ENCODE measurements at regions not wholly inside any gene's neighbourhood (a gene's known extent, or its start where the extent isn't known, plus 50 kb on each side); places are given as distances from the start of the nearest gene placed in this dataset.
"Not testable (repeated sequence)": the region's sequence is repeated elsewhere in the genome, so short reads cannot be mapped to it uniquely, and the experiment has no call there.

DNA sequence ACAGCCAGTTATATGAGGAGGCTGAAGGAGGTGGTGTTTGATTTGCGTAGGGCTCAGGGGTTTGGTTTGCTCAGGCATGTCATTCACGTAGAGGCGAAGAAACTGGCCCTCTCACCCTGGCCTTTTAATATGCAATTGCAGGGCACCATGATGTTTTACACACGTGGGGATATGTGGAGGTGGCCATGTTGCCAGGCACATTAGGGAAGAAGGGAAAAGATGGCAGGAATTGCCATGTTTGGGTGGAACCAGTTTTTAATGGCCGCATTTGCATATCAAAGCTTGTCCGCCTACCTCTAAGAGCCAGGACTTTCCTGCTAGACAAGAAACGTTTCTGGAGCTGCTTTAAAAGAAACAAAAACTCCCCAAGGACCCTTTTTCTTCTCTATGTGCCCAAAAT lies 1483.7 kb upstream of the GOT2 start:
- TF ChIP-seq, protein P1, sequence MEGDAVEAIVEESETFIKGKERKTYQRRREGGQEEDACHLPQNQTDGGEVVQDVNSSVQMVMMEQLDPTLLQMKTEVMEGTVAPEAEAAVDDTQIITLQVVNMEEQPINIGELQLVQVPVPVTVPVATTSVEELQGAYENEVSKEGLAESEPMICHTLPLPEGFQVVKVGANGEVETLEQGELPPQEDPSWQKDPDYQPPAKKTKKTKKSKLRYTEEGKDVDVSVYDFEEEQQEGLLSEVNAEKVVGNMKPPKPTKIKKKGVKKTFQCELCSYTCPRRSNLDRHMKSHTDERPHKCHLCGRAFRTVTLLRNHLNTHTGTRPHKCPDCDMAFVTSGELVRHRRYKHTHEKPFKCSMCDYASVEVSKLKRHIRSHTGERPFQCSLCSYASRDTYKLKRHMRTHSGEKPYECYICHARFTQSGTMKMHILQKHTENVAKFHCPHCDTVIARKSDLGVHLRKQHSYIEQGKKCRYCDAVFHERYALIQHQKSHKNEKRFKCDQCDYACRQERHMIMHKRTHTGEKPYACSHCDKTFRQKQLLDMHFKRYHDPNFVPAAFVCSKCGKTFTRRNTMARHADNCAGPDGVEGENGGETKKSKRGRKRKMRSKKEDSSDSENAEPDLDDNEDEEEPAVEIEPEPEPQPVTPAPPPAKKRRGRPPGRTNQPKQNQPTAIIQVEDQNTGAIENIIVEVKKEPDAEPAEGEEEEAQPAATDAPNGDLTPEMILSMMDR (IDR thresholded peaks at IDR 0.05; ENCODE audit: partially characterized antibody, unreplicated experiment) = no peak
- Mint-ChIP-seq H3K27ac (ENCODE audit: unreplicated experiment) (no peak overlapping the region), H3K4me3 (ENCODE audit: unreplicated experiment) (no peak overlapping the region), H3K36me3 (ENCODE audit: unreplicated experiment) (no peaks in the 10 kb centered on the region), H3K4me1 (ENCODE audit: low read depth, unreplicated experiment) (no peaks in the 10 kb centered on the region), H3K9me3 (ENCODE audit: unreplicated experiment) (no peaks in the 10 kb centered on the region), H3K27me3 (ENCODE audit: unreplicated experiment) (no peaks in the 10 kb centered on the region)
- DNase-seq = no peak

- DNase-seq = no peak
- H3K4me1 Mint-ChIP-seq (ENCODE audit: low read depth, unreplicated experiment) = no peaks in the 10 kb centered on the region
- TF ChIP-seq, protein P1 (IDR thresholded peaks at IDR 0.05; ENCODE audit: partially characterized antibody, unreplicated experiment) = no peak
- H3K4me3 Mint-ChIP-seq (ENCODE audit: unreplicated experiment) = no peak overlapping the region
- H3K9me3 Mint-ChIP-seq (ENCODE audit: unreplicated experiment) = no peaks in the 10 kb centered on the region
- no peaks in the 10 kb centered on the region for H3K36me3 Mint-ChIP-seq (ENCODE audit: unreplicated experiment)
- no peaks in the 10 kb centered on the region for H3K27me3 Mint-ChIP-seq (ENCODE audit: unreplicated experiment)
- H3K27ac Mint-ChIP-seq (ENCODE audit: unreplicated experiment) = no peak overlapping the region
These were observed 1480.2 kb upstream of the GOT2 start for GRCh38 chr16:60214311-60214710.

DNA sequence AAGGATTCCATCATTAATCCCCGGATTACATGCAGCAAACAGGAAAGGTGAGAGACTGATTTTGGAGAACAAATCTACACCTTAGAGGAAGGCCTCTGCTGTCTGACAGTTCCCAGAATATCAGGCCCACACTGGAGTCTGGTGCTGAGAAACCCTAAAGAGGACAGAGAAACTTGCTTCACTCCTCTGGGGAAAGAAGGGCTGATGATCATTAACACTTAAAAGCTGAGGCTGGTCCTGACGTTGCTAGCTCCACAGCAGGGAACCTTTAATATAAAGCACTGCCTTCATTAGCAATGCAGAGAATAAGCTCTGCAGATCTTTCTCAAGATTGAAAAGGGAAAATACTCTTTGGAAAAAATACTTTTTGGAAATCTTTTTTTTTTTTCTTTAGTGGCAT lies 1472.4 kb upstream of the GOT2 start:
- Mint-ChIP-seq H3K4me3 (ENCODE audit: unreplicated experiment) (no peak overlapping the region), H3K36me3 (ENCODE audit: unreplicated experiment) (no peaks in the 10 kb centered on the region), H3K9me3 (ENCODE audit: unreplicated experiment) (no peaks in the 10 kb centered on the region), H3K4me1 (ENCODE audit: low read depth, unreplicated experiment) (no peaks in the 10 kb centered on the region), H3K27ac (ENCODE audit: unreplicated experiment) (no peak overlapping the region), H3K27me3 (ENCODE audit: unreplicated experiment) (no peaks in the 10 kb centered on the region)
- no peak for DNase-seq
- TF ChIP-seq, protein P1 (IDR thresholded peaks at IDR 0.05; ENCODE audit: partially characterized antibody, unreplicated experiment) = no peak

DNA sequence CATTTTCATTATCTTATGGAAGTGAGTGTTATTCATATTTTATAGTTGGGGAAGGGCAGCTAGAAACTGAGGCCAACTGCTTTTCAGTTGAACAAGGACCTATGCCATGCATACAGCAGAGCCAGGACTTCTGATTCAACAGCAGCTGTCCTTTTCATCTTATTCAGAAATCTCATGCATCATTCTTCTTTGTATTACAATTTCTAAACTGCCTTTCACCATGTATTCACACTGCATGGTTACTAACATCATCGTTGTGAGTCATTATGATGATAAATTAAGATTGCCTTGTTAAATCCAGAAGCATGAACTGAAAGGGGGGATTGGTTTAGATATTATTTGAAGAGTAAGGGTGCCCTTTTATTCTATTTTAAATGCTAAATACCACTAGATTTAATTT lies 1470.1 kb upstream of the GOT2 start:
- peaks cover under 1% of the 10 kb centered on the region for H3K4me1 Mint-ChIP-seq (ENCODE audit: low read depth, unreplicated experiment)
- H3K27ac Mint-ChIP-seq (ENCODE audit: unreplicated experiment) = no peak overlapping the region
- DNase-seq = no peak

GRCh38 chr16:60203525-60204124 lies 1469.5 kb upstream of the GOT2 start:
- H3K4me1 Mint-ChIP-seq (ENCODE audit: low read depth, unreplicated experiment) = peaks cover 2% of the 10 kb centered on the region
- no peak overlapping the region for H3K4me3 Mint-ChIP-seq (ENCODE audit: unreplicated experiment)
- H3K9me3 Mint-ChIP-seq (ENCODE audit: unreplicated experiment) = no peaks in the 10 kb centered on the region
- H3K36me3 Mint-ChIP-seq (ENCODE audit: unreplicated experiment) = no peaks in the 10 kb centered on the region
- peaks cover 2% of the 10 kb centered on the region for H3K27me3 Mint-ChIP-seq (ENCODE audit: unreplicated experiment)
- TF ChIP-seq, protein P1 (IDR thresholded peaks at IDR 0.05; ENCODE audit: partially characterized antibody, unreplicated experiment) = peak; percentile 66
- H3K27ac Mint-ChIP-seq (ENCODE audit: unreplicated experiment) = no peak overlapping the region
- no peak for DNase-seq

More for the DNA sequence above, 1470.1 kb upstream of the GOT2 start:
- H3K36me3 Mint-ChIP-seq (ENCODE audit: unreplicated experiment) = no peaks in the 10 kb centered on the region
- H3K27me3 Mint-ChIP-seq (ENCODE audit: unreplicated experiment) = peaks cover 2% of the 10 kb centered on the region
- no peaks in the 10 kb centered on the region for H3K9me3 Mint-ChIP-seq (ENCODE audit: unreplicated experiment)
- H3K4me3 Mint-ChIP-seq (ENCODE audit: unreplicated experiment) = no peak overlapping the region
- TF ChIP-seq, protein P1 (IDR thresholded peaks at IDR 0.05; ENCODE audit: partially characterized antibody, unreplicated experiment) = no peak

GRCh38 chr16:60200729-60201128 lies 1466.6 kb upstream of the GOT2 start:
- not testable (repeated sequence) for H3K27ac Mint-ChIP-seq (ENCODE audit: unreplicated experiment); H3K4me1 Mint-ChIP-seq (ENCODE audit: low read depth, unreplicated experiment); H3K9me3 Mint-ChIP-seq (ENCODE audit: unreplicated experiment); H3K27me3 Mint-ChIP-seq (ENCODE audit: unreplicated experiment); H3K4me3 Mint-ChIP-seq (ENCODE audit: unreplicated experiment); DNase-seq; H3K36me3 Mint-ChIP-seq (ENCODE audit: unreplicated experiment)

All from glutamatergic neuron (in vitro differentiated cells).